ENCODE measurements at regions not wholly inside any gene's neighbourhood (a gene's known extent, or its start where the extent isn't known, plus 50 kb on each side); places are given as distances from the start of the nearest gene placed in this dataset.

DNA sequence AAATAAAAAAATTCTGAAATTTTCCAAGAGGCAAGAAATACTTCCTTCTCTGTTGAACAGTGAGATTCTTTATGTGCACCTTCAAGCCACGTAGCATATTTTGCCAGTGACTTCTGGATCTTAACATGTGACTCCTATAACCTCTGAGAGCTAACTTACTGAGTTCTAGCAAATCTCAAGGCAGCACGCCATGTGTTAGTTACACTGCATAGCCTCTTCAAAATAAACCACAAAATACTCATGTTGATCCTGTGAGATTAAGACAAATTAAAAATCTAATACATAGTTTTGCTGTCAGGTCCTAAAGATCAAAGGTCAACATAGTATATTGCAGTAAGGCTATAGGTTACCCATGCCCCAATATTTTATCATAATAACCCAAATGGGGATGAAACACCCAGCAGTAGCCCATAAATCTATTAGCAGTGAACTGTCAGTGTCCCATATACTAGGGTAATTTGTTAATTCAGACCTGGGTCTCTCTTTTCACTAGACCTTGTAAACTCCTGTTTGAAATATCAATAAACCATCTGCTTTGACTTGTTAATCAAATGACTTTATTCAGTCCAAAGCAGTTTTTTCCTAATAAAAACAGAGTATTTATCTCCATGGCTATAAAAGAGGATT is 343.1 kb downstream of the ZFHX3 start:
- Histone ChIP-seq H3K27ac (no peak overlapping the region), H3K4me3 (no peak overlapping the region), H3K9me3 (no peaks in the 10 kb centered on the region), H3K27me3 (no peaks in the 10 kb centered on the region), H3K36me3 (no peaks in the 10 kb centered on the region), H3K4me1 (no peaks in the 10 kb centered on the region)
- ATAC-seq (no peak), DNase-seq (no peak)
- in situ Hi-C loops (cut with MboI; ENCODE audit: low sequenced_read_pairs in 4 of 4) (no loop called here), intact Hi-C loops (cut with DNase I; ENCODE audit: low total_unique reads) (no loop called here)
- TF ChIP-seq POLR2A (IDR thresholded peaks at IDR 0.05) (no peak), CTCF (IDR thresholded peaks at IDR 0.05 in 4 of 5, conservative IDR thresholded peaks at IDR 0.05 in 1 of 5) (no peak)

- no peak for TF ChIP-seq CTCF (IDR thresholded peaks at IDR 0.05 in 4 of 5, conservative IDR thresholded peaks at IDR 0.05 in 1 of 5)
- no peak for TF ChIP-seq POLR2A (IDR thresholded peaks at IDR 0.05)
- ATAC-seq (no peak), DNase-seq (no peak)
- Histone ChIP-seq H3K27ac (no peak overlapping the region), H3K27me3 (no peaks in the 10 kb centered on the region), H3K4me3 (no peak overlapping the region), H3K9me3 (no peaks in the 10 kb centered on the region), H3K36me3 (no peaks in the 10 kb centered on the region), H3K4me1 (no peaks in the 10 kb centered on the region)
- in situ Hi-C loops (cut with MboI; ENCODE audit: low sequenced_read_pairs in 4 of 4): no loop called here
- intact Hi-C loops (cut with DNase I; ENCODE audit: low total_unique reads): no loop called here
These were observed 358.1 kb downstream of the ZFHX3 start for GRCh38 chr16:72689851-72690250.

- DNase-seq (no peak), ATAC-seq (no peak)
- H3K36me3 ChIP-seq: no peaks in the 10 kb centered on the region
- in situ Hi-C loops (cut with MboI; ENCODE audit: low sequenced_read_pairs in 4 of 4) (no loop called here), intact Hi-C loops (cut with DNase I; ENCODE audit: low total_unique reads) (no loop called here)
- no peak overlapping the region for H3K27ac ChIP-seq
- no peaks in the 10 kb centered on the region for H3K27me3 ChIP-seq
- no peaks in the 10 kb centered on the region for H3K9me3 ChIP-seq
- TF ChIP-seq CTCF (IDR thresholded peaks at IDR 0.05 in 4 of 5, conservative IDR thresholded peaks at IDR 0.05 in 1 of 5): no peak
- no peak for TF ChIP-seq POLR2A (IDR thresholded peaks at IDR 0.05)
- no peak overlapping the region for H3K4me3 ChIP-seq
- H3K4me1 ChIP-seq: no peaks in the 10 kb centered on the region
These were observed 367.2 kb downstream of the ZFHX3 start for GRCh38 chr16:72680732-72681131.

GRCh38 chr16:72679856-72680255 is 368.1 kb downstream of the ZFHX3 start:
- H3K27ac ChIP-seq: no peak overlapping the region
- no peak overlapping the region for H3K4me3 ChIP-seq
- intact Hi-C loops (cut with DNase I; ENCODE audit: low total_unique reads) (no loop called here), in situ Hi-C loops (cut with MboI; ENCODE audit: low sequenced_read_pairs in 4 of 4) (no loop called here)
- no peaks in the 10 kb centered on the region for H3K4me1 ChIP-seq
- ATAC-seq: no peak
- DNase-seq: no peak
- no peaks in the 10 kb centered on the region for H3K9me3 ChIP-seq
- H3K36me3 ChIP-seq: no peaks in the 10 kb centered on the region
- TF ChIP-seq CTCF (IDR thresholded peaks at IDR 0.05 in 4 of 5, conservative IDR thresholded peaks at IDR 0.05 in 1 of 5): no peak
- TF ChIP-seq POLR2A (IDR thresholded peaks at IDR 0.05): no peak
- no peaks in the 10 kb centered on the region for H3K27me3 ChIP-seq
